HepG2 (cell line): ENCODE measurements at regions not wholly inside any gene's neighbourhood (a gene's known extent, or its start where the extent isn't known, plus 50 kb on each side); places are given as distances from the start of the nearest gene placed in this dataset.

ENCODE experiments used
- ATAC-seq: fragments of 200-7000 bp; cut with Tn5 transposase; 3 replicates; pipeline ENCODE4 v1.9.1; 2020; ENCODE audit warnings: mild to moderate bottlenecking, moderate library complexity
- BruUV-seq: library from RNA; stranded (reverse); fragments of 400-500 nt; replicated peaks from 2 replicates; lab custom pipeline; 2021; lab: Mats Ljungman, UMichigan
- CTCF ChIA-PET: fragments of 300-600 bp; formaldehyde crosslinking; extraction: SDS; loops from one replicate; lab custom pipeline; 2021; ENCODE audit warnings: low total read pairs, inconsistent platforms, low intra/inter-chr PET ratio; lab: Yijun Ruan, JAX
- POLR2A ChIA-PET: fragments of 350-600 bp; sonication (Branson Sonifier 250); formaldehyde crosslinking; loops from one replicate; lab custom pipeline; 2020; ENCODE audit warnings: antibody characterized with exemption, inconsistent platforms; lab: Yijun Ruan, JAX
- DNase-seq: peaks from one replicate; pipeline ENCODE4 v3.0.0-alpha.2; 2015; ENCODE audit warnings: low spot score
- FAIRE-seq: peaks from 3 replicates; lab custom pipeline; 2011; peaks lifted over from hg19 to GRCh38; lab: Jason Lieb, UNC
- H2AFZ ChIP-seq: one replicate; pipeline ENCODE4 v1.6.1; 2011; ENCODE audit warnings: low read length, inconsistent platforms
- H3K27ac ChIP-seq: fragments of 300-600 bp; 3 replicates; pipeline ENCODE4 v1.8.0; 2011; ENCODE audit warnings: mixed run types, mild to moderate bottlenecking, mixed read lengths, low read length, inconsistent platforms; ENCODE audit not compliant: insufficient read depth; ENCODE audit errors: extremely low read length
- H3K27me3 ChIP-seq, 2 experiments: fragments of 200-600 bp in 1 of 2; 2 replicates in 1 of 2; 3 replicates in 1 of 2; pipeline versions ENCODE4 v1.6.0 to v1.8.0; 2011; ENCODE audit warnings: low read length in 2 of 2, mild to moderate bottlenecking in 2 of 2, moderate library complexity in 2 of 2, inconsistent platforms in 1 of 2; ENCODE audit not compliant: insufficient read depth in 2 of 2, control insufficient read depth in 1 of 2
- H3K36me3 ChIP-seq, 2 experiments: fragments of 200-600 bp in 1 of 2; replicated peaks in 1 of 2; 2 replicates in 1 of 2; 3 replicates in 1 of 2; pipeline versions ENCODE4 v1.5.1 to v1.8.0; 2011; ENCODE audit warnings: low read length in 2 of 2, inconsistent platforms in 1 of 2; ENCODE audit not compliant: insufficient read depth in 2 of 2, control insufficient read depth in 1 of 2
- H3K4me1 ChIP-seq: 2 replicates; pipeline ENCODE4 v1.5.1; 2012; ENCODE audit warnings: low read length, inconsistent platforms; ENCODE audit not compliant: insufficient read depth
- H3K4me2 ChIP-seq: 2 replicates; pipeline ENCODE4 v1.6.0; 2011; ENCODE audit warnings: low read depth, low read length, inconsistent platforms
- H3K4me3 ChIP-seq, 3 experiments: fragments of 200-600 bp in 1 of 3; sonication (generic), shearing (Covaris generic) in 1 of 3; replicated peaks in 1 of 3; 2 replicates each; pipeline ENCODE4 v1.5.1; 2011 to 2016; ENCODE audit warnings: low read length in 3 of 3, inconsistent platforms in 2 of 3, low read depth in 2 of 3, mild to moderate bottlenecking in 2 of 3, control low read depth in 1 of 3, mixed read lengths in 1 of 3; ENCODE audit not compliant: insufficient read depth in 1 of 3
- H3K79me2 ChIP-seq: one replicate; pipeline ENCODE4 v1.6.1; 2011; ENCODE audit warnings: low read length, inconsistent platforms; ENCODE audit not compliant: insufficient read depth
- H3K9ac ChIP-seq: 2 replicates; pipeline ENCODE4 v1.6.0; 2011; ENCODE audit warnings: mild to moderate bottlenecking, low read depth, low read length, inconsistent platforms; ENCODE audit not compliant: insufficient read depth
- H3K9me3 ChIP-seq: 2 replicates; pipeline ENCODE4 v1.5.1; 2012; ENCODE audit warnings: mild to moderate bottlenecking, low read length
- H4K20me1 ChIP-seq: 2 replicates; pipeline ENCODE4 v1.6.0; 2011; ENCODE audit warnings: inconsistent platforms, mild to moderate bottlenecking, low read length, moderate library complexity; ENCODE audit not compliant: insufficient read depth
- ARNT2 ChIP-seq: sonication (generic); formaldehyde crosslinking; IDR thresholded peaks from 2 replicates; pipeline ENCODE4 v1.8.0; 2022; ENCODE audit warnings: mild to moderate bottlenecking, low read depth, missing genetic modification reagents, moderate library complexity
- ARNTL ChIP-seq: sonication (generic); formaldehyde crosslinking; IDR thresholded peaks from 2 replicates; pipeline ENCODE4 v1.4.0; 2020; ENCODE audit warnings: mild to moderate bottlenecking, missing genetic modification reagents
- BORCS8-MEF2B ChIP-seq: sonication (generic); formaldehyde crosslinking; IDR thresholded peaks from 2 replicates; pipeline ENCODE4 v1.8.0; 2022; ENCODE audit warnings: mild to moderate bottlenecking, missing genetic modification reagents
- DZIP1 ChIP-seq: sonication (generic); formaldehyde crosslinking; IDR thresholded peaks from 2 replicates; pipeline ENCODE4 v1.5.0; 2020; ENCODE audit warnings: mild to moderate bottlenecking, missing genetic modification reagents
- FOSL1 ChIP-seq: sonication (generic); formaldehyde crosslinking; IDR thresholded peaks from 2 replicates; pipeline ENCODE4 v1.9.0; 2021; ENCODE audit warnings: missing genetic modification reagents, borderline replicate concordance
- FOSL2 ChIP-seq: sonication (generic); formaldehyde crosslinking; IDR thresholded peaks from 2 replicates; pipeline ENCODE4 v1.4.0; 2020; ENCODE audit warnings: missing genetic modification reagents
- GMEB1 ChIP-seq: sonication (generic); formaldehyde crosslinking; IDR thresholded peaks from 2 replicates; pipeline ENCODE4 v1.5.1; 2020; ENCODE audit warnings: missing genetic modification reagents, mild to moderate bottlenecking, borderline replicate concordance
- KLF16 ChIP-seq, 2 experiments: sonication (generic) in 1 of 2; formaldehyde crosslinking in 1 of 2; IDR thresholded peaks; 2 replicates each; pipeline versions ENCODE4 v1.6.1 to v1.8.0; 2016 to 2023; ENCODE audit warnings: missing genetic modification reagents in 2 of 2, missing compliant biosample characterization in 1 of 2
- TEF ChIP-seq: sonication (generic); formaldehyde crosslinking; IDR thresholded peaks from 2 replicates; pipeline ENCODE4 v1.5.0; 2020; ENCODE audit warnings: missing genetic modification reagents
- ZNF256 ChIP-seq: sonication (generic); formaldehyde crosslinking; conservative IDR thresholded peaks from 2 replicates; pipeline ENCODE4 v1.4.0; 2020; ENCODE audit warnings: missing genetic modification reagents
- ZNF317 ChIP-seq: sonication (generic); formaldehyde crosslinking; IDR thresholded peaks from 2 replicates; pipeline ENCODE4 v1.5.0; 2020; ENCODE audit warnings: mild to moderate bottlenecking, missing genetic modification reagents
- ZNF354B ChIP-seq: sonication (generic); formaldehyde crosslinking; IDR thresholded peaks from 2 replicates; pipeline ENCODE4 v1.8.0; 2022; ENCODE audit warnings: mild to moderate bottlenecking, missing genetic modification reagents
- ZNF503 ChIP-seq: sonication (generic); formaldehyde crosslinking; IDR thresholded peaks from 2 replicates; pipeline ENCODE4 v1.4.0; 2020; ENCODE audit warnings: missing genetic modification reagents
- ZNF570 ChIP-seq: sonication (generic); formaldehyde crosslinking; IDR thresholded peaks from 2 replicates; pipeline ENCODE4 v1.4.0; 2020; ENCODE audit warnings: mild to moderate bottlenecking, missing genetic modification reagents, borderline replicate concordance
- ZNF616 ChIP-seq: sonication (generic); formaldehyde crosslinking; IDR thresholded peaks from 2 replicates; pipeline ENCODE4 v1.5.0; 2020; ENCODE audit warnings: low read depth, mild to moderate bottlenecking, missing genetic modification reagents
- ZNF773 ChIP-seq: sonication (generic); formaldehyde crosslinking; IDR thresholded peaks from 2 replicates; pipeline ENCODE4 v1.4.0; 2020; ENCODE audit warnings: missing genetic modification reagents, borderline replicate concordance
- ZNF788 ChIP-seq: sonication (generic); formaldehyde crosslinking; IDR thresholded peaks from 2 replicates; pipeline ENCODE4 v1.5.0; 2020; ENCODE audit warnings: mild to moderate bottlenecking, missing genetic modification reagents, borderline replicate concordance
- ZNF839 ChIP-seq: sonication (generic); formaldehyde crosslinking; IDR thresholded peaks from 2 replicates; pipeline ENCODE4 v1.4.0; 2020; ENCODE audit warnings: missing genetic modification reagents, mild to moderate bottlenecking, borderline replicate concordance
- ZNF850 ChIP-seq: sonication (generic); formaldehyde crosslinking; conservative IDR thresholded peaks from 2 replicates; pipeline ENCODE4 v1.9.0; 2021; ENCODE audit warnings: mild to moderate bottlenecking, missing genetic modification reagents
- in situ Hi-C: cut with HindIII; loops from 2 replicates; pipeline ENCODE4 v1.10.0; 2017; ENCODE audit warnings: low pct_unique_long_range_greater_than_20kb; ENCODE audit not compliant: extremely low pct_ligation_motif_present
- intact Hi-C: fragments of 100-400 bp; cut with micrococcal nuclease; formaldehyde crosslinking; loops from one replicate; pipeline ENCODE4 v1.10.0; 2022; ENCODE audit not compliant: unreplicated experiment

- TF ChIP-seq DZIP1 (CRISPR knock-in tag) (no peak), ZNF616 (CRISPR knock-in tag) (no peak), ZNF839 (CRISPR knock-in tag) (no peak), ZNF773 (CRISPR knock-in tag) (no peak), ZNF788 (no peak), ZNF850 (no peak), ZNF317 (CRISPR knock-in tag) (no peak)
Observed at GRCh38 chr15:93603550-93603949, 514.5 kb upstream of the RGMA start (continued).

- Histone ChIP-seq H3K9me3 (no peaks in the 10 kb centered on the region), H3K27ac (no peak overlapping the region), H3K9ac (no peak overlapping the region), H3K36me3 (no peaks in the 10 kb centered on the region), H2AFZ (no peak overlapping the region), H3K4me2 (no peak overlapping the region), H3K4me1 (no peaks in the 10 kb centered on the region), H3K79me2 (no peaks in the 10 kb centered on the region), H3K4me3 (no peak overlapping the region), H4K20me1 (no peaks in the 10 kb centered on the region), H3K27me3 (no peaks in the 10 kb centered on the region; a peak in 1 of 5 replicates)
- FAIRE-seq (no peak), DNase-seq (no peak), ATAC-seq (no peak)
- no TSS peak for BruUV-seq
- POLR2A ChIA-PET = no interaction called here
- CTCF ChIA-PET = no interaction called here
- in situ Hi-C loops (no loop called here), intact Hi-C loops (no loop called here)
- no peak for TF ChIP-seq ZNF503 (CRISPR knock-in tag)
- TF ChIP-seq FOSL2 (CRISPR knock-in tag) = no peak
- no peak for TF ChIP-seq FOSL1 (CRISPR knock-in tag)
- TF ChIP-seq GMEB1 (CRISPR knock-in tag) = no peak
- no peak for TF ChIP-seq TEF (CRISPR knock-in tag)
- TF ChIP-seq ARNT2 (CRISPR knock-in tag) = no peak
- TF ChIP-seq ARNTL (CRISPR knock-in tag) = no peak
- TF ChIP-seq ZNF570 (CRISPR knock-in tag) = no peak
- TF ChIP-seq ZNF354B = no peak
- TF ChIP-seq BORCS8-MEF2B (CRISPR knock-in tag) = no peak
- TF ChIP-seq ZNF256 (CRISPR knock-in tag) = no peak
- no peak for TF ChIP-seq KLF16 (CRISPR knock-in tag; IDR thresholded peaks at IDR 0.05)
Observed at GRCh38 chr15:93587059-93587521, 498.1 kb upstream of the RGMA start.
